ENCODE measurements at regions not wholly inside any gene's neighbourhood (a gene's known extent, or its start where the extent isn't known, plus 50 kb on each side); places are given as distances from the start of the nearest gene placed in this dataset.

- TF ChIP-seq, protein P1, sequence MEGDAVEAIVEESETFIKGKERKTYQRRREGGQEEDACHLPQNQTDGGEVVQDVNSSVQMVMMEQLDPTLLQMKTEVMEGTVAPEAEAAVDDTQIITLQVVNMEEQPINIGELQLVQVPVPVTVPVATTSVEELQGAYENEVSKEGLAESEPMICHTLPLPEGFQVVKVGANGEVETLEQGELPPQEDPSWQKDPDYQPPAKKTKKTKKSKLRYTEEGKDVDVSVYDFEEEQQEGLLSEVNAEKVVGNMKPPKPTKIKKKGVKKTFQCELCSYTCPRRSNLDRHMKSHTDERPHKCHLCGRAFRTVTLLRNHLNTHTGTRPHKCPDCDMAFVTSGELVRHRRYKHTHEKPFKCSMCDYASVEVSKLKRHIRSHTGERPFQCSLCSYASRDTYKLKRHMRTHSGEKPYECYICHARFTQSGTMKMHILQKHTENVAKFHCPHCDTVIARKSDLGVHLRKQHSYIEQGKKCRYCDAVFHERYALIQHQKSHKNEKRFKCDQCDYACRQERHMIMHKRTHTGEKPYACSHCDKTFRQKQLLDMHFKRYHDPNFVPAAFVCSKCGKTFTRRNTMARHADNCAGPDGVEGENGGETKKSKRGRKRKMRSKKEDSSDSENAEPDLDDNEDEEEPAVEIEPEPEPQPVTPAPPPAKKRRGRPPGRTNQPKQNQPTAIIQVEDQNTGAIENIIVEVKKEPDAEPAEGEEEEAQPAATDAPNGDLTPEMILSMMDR (IDR thresholded peaks at IDR 0.05; ENCODE audit: extremely low read depth, missing control alignments): no peak
These were observed 50.4 kb upstream of the GGTA1 start for GRCh38 chr9:121550041-121550440.

DNA sequence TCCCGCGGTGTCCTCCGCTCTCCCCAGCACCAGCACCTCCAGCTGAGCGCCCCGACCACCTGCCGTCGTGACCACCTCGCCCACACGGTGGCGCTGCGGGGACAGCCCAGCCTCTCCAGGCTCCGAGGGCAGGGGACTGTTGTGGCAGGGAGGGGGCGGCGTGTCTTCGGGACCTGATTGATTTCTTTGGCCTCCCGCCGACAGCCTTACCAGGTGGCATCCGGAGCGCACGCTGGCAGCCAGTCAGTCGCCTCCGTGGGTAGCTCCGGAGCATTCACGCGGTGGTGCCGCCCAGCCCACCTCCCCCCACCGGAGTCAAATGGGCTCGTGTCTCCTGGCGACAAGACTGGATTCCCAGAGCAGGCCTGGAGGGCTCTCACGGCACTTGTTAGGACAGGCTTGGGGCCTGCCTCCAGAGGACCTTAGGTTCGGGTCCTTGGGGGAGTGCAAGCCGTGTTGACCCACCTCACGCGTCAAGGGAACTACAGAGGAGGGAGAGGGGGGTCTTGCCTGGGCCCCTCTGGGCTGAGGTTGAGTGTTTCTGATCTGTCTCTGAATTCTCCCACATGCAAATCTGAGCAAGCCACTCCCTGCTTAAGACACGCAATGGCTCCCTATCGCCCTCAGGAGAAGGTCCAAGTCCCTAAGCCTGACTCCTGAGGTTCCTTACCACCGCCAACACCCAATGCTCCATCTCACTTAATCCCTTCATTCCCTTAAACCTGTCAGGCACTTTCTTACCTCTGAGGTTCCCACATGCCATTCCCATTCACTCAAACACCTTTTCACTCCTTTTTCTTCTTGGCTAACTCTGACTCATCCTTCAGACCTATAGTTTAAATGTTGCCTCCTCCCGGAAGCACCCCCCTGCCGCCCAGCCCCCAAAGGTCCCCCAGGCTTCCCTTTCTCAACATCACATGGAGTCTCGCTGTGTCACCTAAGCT is 51.2 kb upstream of the GGTA1 start:
- peak; percentile 82 for DNase-seq (ENCODE audit: low spot score)
- TF ChIP-seq, protein P1 (IDR thresholded peaks at IDR 0.05; ENCODE audit: extremely low read depth, missing control alignments): peak; percentile 89

More at GRCh38 chr9:121550041-121550440, 50.4 kb upstream of the GGTA1 start:
- DNase-seq (ENCODE audit: low spot score): no peak

GRCh38 chr9:121551985-121552753 is 52.5 kb upstream of the GGTA1 start:
- DNase-seq (ENCODE audit: low spot score): no peak
- TF ChIP-seq, protein P1 (IDR thresholded peaks at IDR 0.05; ENCODE audit: extremely low read depth, missing control alignments): no peak

- no peak for DNase-seq (ENCODE audit: low spot score)
- TF ChIP-seq, protein P1 (IDR thresholded peaks at IDR 0.05; ENCODE audit: extremely low read depth, missing control alignments): no peak
These were observed 56.4 kb upstream of the GGTA1 start for GRCh38 chr9:121556082-121556481.

- TF ChIP-seq, protein P1 (IDR thresholded peaks at IDR 0.05; ENCODE audit: extremely low read depth, missing control alignments): no peak
- no peak for DNase-seq (ENCODE audit: low spot score)
These were observed 56.9 kb upstream of the GGTA1 start for GRCh38 chr9:121556580-121556979.

DNA sequence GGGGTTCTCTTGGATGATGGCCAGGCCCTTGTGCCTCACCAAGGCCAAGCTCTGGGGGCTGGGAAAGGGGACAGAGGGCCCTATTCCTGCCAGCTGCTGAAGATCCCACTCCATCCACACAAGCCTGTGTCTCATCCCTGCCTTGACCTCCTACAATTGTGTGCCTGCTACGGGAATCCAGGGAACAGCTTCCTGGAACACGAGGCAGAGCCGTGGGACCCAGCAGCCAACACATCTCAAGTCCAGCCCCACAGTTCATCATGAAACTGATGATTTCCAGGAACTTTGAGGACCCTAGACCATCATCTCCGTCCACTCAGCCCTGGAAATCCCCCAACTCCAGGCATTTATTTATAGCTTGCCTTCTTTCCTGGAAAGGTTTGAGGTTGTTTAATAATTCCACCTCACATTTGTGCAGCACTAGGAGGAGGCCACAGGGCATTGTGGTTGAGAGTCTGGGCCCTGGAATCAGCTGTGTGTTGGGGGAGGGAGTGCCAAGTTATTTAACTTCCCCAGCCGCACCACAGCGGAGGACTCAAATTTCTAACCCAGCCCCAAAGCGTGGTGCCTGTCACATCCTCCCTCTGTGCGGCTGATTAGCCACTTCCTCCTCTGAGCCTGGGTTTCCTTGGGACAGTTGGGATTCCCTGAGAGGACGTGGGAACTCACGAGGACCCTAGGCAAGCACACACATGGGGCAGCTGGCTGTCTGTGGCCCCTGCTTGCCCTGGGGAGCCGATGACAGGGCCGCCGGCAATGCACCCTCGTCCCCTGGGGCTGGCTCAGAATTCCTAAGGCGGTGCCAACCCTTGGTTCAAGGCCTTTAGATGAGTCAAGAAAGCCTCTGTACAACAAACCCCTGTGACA is 58.2 kb upstream of the GGTA1 start:
- TF ChIP-seq, protein P1 (IDR thresholded peaks at IDR 0.05; ENCODE audit: extremely low read depth, missing control alignments): no peak
- DNase-seq (ENCODE audit: low spot score): peak; percentile 55
